Right forelimb (tissue), 1 donor: ENCODE measurements at regions not wholly inside any gene's neighbourhood (a gene's known extent, or its start where the extent isn't known, plus 50 kb on each side); places are given as distances from the start of the nearest gene placed in this dataset.
"Not testable (repeated sequence)": the region's sequence is repeated elsewhere in the genome, so short reads cannot be mapped to it uniquely, and the experiment has no call there.

Experiments used
- DNase-seq: peaks from one replicate; pipeline ENCODE4 v3.0.0-alpha.2; 2018

- DNase-seq = no peak
These were observed 61.5 kb downstream of the PRSS23 start for GRCh38 chr11:86861810-86862209.

GRCh38 chr11:86863476-86863875 is 63.1 kb downstream of the PRSS23 start:
- DNase-seq = no peak

GRCh38 chr11:86865436-86865835 is 65.1 kb downstream of the PRSS23 start:
- DNase-seq = no peak

- DNase-seq = no peak
These were observed 69.2 kb downstream of the PRSS23 start for GRCh38 chr11:86869531-86869930.

GRCh38 chr11:86869966-86870570 is 69.7 kb downstream of the PRSS23 start:
- DNase-seq = peak; percentile 77

GRCh38 chr11:86873573-86874083 is 73.3 kb downstream of the PRSS23 start:
- no peak for DNase-seq

- no peak for DNase-seq
These were observed 74.1 kb downstream of the PRSS23 start for GRCh38 chr11:86874304-86875056.

- no peak for DNase-seq
These were observed 76.4 kb downstream of the PRSS23 start for GRCh38 chr11:86876716-86877234.

- no peak for DNase-seq
These were observed 77.2 kb downstream of the PRSS23 start for GRCh38 chr11:86877503-86877902.

- not testable (repeated sequence) for DNase-seq
These were observed 76.0 kb downstream of the FZD4 start for GRCh38 chr11:86879241-86879640.

GRCh38 chr11:86885311-86885710 is 69.9 kb downstream of the FZD4 start:
- no peak for DNase-seq

GRCh38 chr11:86888164-86889000 is 66.8 kb downstream of the FZD4 start:
- DNase-seq = no peak

- DNase-seq = no peak
These were observed 66.2 kb downstream of the FZD4 start for GRCh38 chr11:86889001-86889341.

GRCh38 chr11:86891036-86891435 is 64.2 kb downstream of the FZD4 start:
- no peak for DNase-seq

GRCh38 chr11:86893235-86893634 is 62.0 kb downstream of the FZD4 start:
- no peak for DNase-seq
